ENCODE measurements at regions not wholly inside any gene's neighbourhood (a gene's known extent, or its start where the extent isn't known, plus 50 kb on each side); places are given as distances from the start of the nearest gene placed in this dataset.

DNA sequence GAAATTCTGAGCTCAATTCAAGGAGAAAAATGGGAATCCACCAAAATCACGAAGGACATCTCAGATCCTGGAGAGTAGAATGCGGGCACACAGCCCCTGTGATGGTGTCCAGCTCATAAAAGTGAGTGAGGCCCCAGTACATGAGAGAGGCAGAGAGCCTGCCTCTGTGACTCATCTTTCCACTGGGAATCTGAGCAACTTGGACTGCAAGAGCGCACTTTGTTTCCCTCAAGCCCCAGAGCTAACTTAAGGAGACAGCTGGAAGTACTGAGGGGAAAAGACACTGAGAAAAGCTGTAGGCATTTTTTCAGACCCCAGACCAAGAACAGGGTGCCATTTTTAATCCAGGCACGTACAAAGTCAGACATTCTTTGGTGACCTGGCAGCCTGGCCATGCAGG lies 273.7 kb downstream of the C11orf87 start:
- POLR2A ChIA-PET, result no interaction called here
- intact Hi-C loops (cut with micrococcal nuclease; ENCODE audit: unreplicated experiment), result loop anchor here (5.0 kb wide), 1 partner anchor 653 kb away; no protein-coding TSS in a partner anchor
- no peak for FAIRE-seq
- TF ChIP-seq KLF13 (CRISPR knock-in tag; IDR thresholded peaks at IDR 0.05) (no peak), ZKSCAN8 (CRISPR knock-in tag; IDR thresholded peaks at IDR 0.05; ENCODE audit: borderline replicate concordance) (no peak), NCOA5 (CRISPR knock-in tag; IDR thresholded peaks at IDR 0.05) (no peak), ZNF569 (CRISPR knock-in tag; IDR thresholded peaks at IDR 0.05; ENCODE audit: borderline replicate concordance) (no peak), GRHL1 (CRISPR knock-in tag; conservative IDR thresholded peaks at IDR 0.05) (no peak), IKZF1 (IDR thresholded peaks at IDR 0.05) (no peak), SALL2 (CRISPR knock-in tag; IDR thresholded peaks at IDR 0.05) (no peak), PPARG (CRISPR knock-in tag; conservative IDR thresholded peaks at IDR 0.05) (no peak), SIN3A (IDR thresholded peaks at IDR 0.05; ENCODE audit: borderline replicate concordance, low read depth, low read length) (no peak), MTF1 (CRISPR knock-in tag; IDR thresholded peaks at IDR 0.05) (no peak), ZNF776 (CRISPR knock-in tag; IDR thresholded peaks at IDR 0.05) (no peak), ZNF552 (CRISPR knock-in tag; IDR thresholded peaks at IDR 0.05; ENCODE audit: borderline replicate concordance) (no peak), CSRNP1 (CRISPR knock-in tag; IDR thresholded peaks at IDR 0.05) (no peak)
- TF ChIP-seq, protein P1, sequence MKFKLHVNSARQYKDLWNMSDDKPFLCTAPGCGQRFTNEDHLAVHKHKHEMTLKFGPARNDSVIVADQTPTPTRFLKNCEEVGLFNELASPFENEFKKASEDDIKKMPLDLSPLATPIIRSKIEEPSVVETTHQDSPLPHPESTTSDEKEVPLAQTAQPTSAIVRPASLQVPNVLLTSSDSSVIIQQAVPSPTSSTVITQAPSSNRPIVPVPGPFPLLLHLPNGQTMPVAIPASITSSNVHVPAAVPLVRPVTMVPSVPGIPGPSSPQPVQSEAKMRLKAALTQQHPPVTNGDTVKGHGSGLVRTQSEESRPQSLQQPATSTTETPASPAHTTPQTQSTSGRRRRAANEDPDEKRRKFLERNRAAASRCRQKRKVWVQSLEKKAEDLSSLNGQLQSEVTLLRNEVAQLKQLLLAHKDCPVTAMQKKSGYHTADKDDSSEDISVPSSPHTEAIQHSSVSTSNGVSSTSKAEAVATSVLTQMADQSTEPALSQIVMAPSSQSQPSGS (CRISPR knock-in tag; IDR thresholded peaks at IDR 0.05), result no peak
- TF ChIP-seq, protein P2, sequence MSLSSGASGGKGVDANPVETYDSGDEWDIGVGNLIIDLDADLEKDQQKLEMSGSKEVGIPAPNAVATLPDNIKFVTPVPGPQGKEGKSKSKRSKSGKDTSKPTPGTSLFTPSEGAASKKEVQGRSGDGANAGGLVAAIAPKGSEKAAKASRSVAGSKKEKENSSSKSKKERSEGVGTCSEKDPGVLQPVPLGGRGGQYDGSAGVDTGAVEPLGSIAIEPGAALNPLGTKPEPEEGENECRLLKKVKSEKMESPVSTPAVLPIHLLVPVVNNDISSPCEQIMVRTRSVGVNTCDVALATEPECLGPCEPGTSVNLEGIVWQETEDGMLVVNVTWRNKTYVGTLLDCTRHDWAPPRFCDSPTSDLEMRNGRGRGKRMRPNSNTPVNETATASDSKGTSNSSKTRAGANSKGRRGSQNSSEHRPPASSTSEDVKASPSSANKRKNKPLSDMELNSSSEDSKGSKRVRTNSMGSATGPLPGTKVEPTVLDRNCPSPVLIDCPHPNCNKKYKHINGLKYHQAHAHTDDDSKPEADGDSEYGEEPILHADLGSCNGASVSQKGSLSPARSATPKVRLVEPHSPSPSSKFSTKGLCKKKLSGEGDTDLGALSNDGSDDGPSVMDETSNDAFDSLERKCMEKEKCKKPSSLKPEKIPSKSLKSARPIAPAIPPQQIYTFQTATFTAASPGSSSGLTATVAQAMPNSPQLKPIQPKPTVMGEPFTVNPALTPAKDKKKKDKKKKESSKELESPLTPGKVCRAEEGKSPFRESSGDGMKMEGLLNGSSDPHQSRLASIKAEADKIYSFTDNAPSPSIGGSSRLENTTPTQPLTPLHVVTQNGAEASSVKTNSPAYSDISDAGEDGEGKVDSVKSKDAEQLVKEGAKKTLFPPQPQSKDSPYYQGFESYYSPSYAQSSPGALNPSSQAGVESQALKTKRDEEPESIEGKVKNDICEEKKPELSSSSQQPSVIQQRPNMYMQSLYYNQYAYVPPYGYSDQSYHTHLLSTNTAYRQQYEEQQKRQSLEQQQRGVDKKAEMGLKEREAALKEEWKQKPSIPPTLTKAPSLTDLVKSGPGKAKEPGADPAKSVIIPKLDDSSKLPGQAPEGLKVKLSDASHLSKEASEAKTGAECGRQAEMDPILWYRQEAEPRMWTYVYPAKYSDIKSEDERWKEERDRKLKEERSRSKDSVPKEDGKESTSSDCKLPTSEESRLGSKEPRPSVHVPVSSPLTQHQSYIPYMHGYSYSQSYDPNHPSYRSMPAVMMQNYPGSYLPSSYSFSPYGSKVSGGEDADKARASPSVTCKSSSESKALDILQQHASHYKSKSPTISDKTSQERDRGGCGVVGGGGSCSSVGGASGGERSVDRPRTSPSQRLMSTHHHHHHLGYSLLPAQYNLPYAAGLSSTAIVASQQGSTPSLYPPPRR (CRISPR knock-in tag; IDR thresholded peaks at IDR 0.05; ENCODE audit: borderline replicate concordance), result no peak

More for the DNA sequence above, 273.7 kb downstream of the C11orf87 start:
- H3K36me3 ChIP-seq (replicated peaks in 1 of 2; ENCODE audit: control insufficient read depth in 1 of 2, insufficient read depth in 2 of 2, low read length in 2 of 2), result no peaks in the 10 kb centered on the region
- H3K27ac ChIP-seq (ENCODE audit: extremely low read length, insufficient read depth, low read length), result no peak overlapping the region
- no TSS peak for BruUV-seq (replicated peaks)
- ATAC-seq, result no peak
- H3K9ac ChIP-seq (ENCODE audit: insufficient read depth, low read depth, low read length), result no peak overlapping the region
- CTCF ChIA-PET (ENCODE audit: low intra/inter-chr PET ratio, low total read pairs), result no interaction called here
- peaks cover 49% of the 10 kb centered on the region for H3K9me3 ChIP-seq (ENCODE audit: low read length)
- no peaks in the 10 kb centered on the region for H3K4me1 ChIP-seq (ENCODE audit: insufficient read depth, low read length)
- H4K20me1 ChIP-seq (ENCODE audit: insufficient read depth, low read length), result no peaks in the 10 kb centered on the region
- H2AFZ ChIP-seq (ENCODE audit: low read length), result no peak overlapping the region
- H3K27me3 ChIP-seq (ENCODE audit: control insufficient read depth in 1 of 2, insufficient read depth in 2 of 2, low read length in 2 of 2), result no peaks in the 10 kb centered on the region; a peak in 1 of 5 replicates
- no peaks in the 10 kb centered on the region for H3K79me2 ChIP-seq (ENCODE audit: insufficient read depth, low read length)
- no peak overlapping the region for H3K4me3 ChIP-seq (replicated peaks in 1 of 3; ENCODE audit: insufficient read depth in 1 of 3, low read depth in 2 of 3, low read length in 3 of 3)
- no peak for DNase-seq (ENCODE audit: low spot score)
- H3K4me2 ChIP-seq (ENCODE audit: low read depth, low read length), result no peak overlapping the region
- in situ Hi-C loops (cut with HindIII; ENCODE audit: extremely low pct_ligation_motif_present, low pct_unique_long_range_greater_than_20kb), result no loop called here
- 13% methylated on average over 4 of the region's 4 CpGs for WGBS (ENCODE audit: low lambda C conversion rate)

Measured in HepG2 (cell line).